Right atrium auricular region (tissue), 2 donors: ENCODE measurements at regions not wholly inside any gene's neighbourhood (a gene's known extent, or its start where the extent isn't known, plus 50 kb on each side); places are given as distances from the start of the nearest gene placed in this dataset.

Experiments
- DNase-seq: peaks from one replicate; pipeline ENCODE4 v3.0.0-alpha.2; 2019; ENCODE audit warnings: low spot score
- H3K27ac ChIP-seq, 2 donors: fragments of 200-600 bp; sonication (generic); 1 replicate in 1 of 2; 2 replicates in 1 of 2; pipeline ENCODE4 v1.5.1; 2016 to 2019
- H3K27me3 ChIP-seq, 2 donors: fragments of 200-600 bp; sonication (generic); one replicate each; pipeline versions ENCODE4 v1.5.1 to v1.6.0; 2017 to 2019
- H3K36me3 ChIP-seq: fragments of 200-600 bp; sonication (generic); one replicate; pipeline ENCODE4 v1.5.1; 2016
- H3K4me1 ChIP-seq, 2 donors: fragments of 200-600 bp; sonication (generic); one replicate each; pipeline versions ENCODE4 v1.5.1 to v1.6.0; 2017 to 2019
- H3K4me3 ChIP-seq, 2 donors: fragments of 200-600 bp; sonication (generic); 1 replicate in 1 of 2; 2 replicates in 1 of 2; pipeline ENCODE4 v1.5.1; 2017 to 2019; ENCODE audit warnings: mild to moderate bottlenecking in 1 of 2, moderate library complexity in 1 of 2
- H3K9me3 ChIP-seq, 2 donors: fragments of 200-600 bp; sonication (generic); one replicate each; pipeline ENCODE4 v1.5.1; 2019
- CTCF ChIP-seq, 2 donors: fragments of 200-600 bp; sonication (generic); IDR thresholded peaks; one replicate each; pipeline ENCODE4 v1.5.1; 2019; ENCODE audit warnings: antibody characterized with exemption in 2 of 2

GRCh38 chr3:170697131-170697530 lies 111.3 kb upstream of the SLC7A14 start:
- Histone ChIP-seq H3K36me3 (no peaks in the 10 kb centered on the region), H3K4me1 (peaks cover 0 to 11% of the 10 kb centered on the region in 2 donors), H3K9me3 (no peaks in the 10 kb centered on the region), H3K27ac (no peak overlapping the region), H3K27me3 (no peaks in the 10 kb centered on the region), H3K4me3 (no peak overlapping the region)
- no peak for DNase-seq
- no peak for TF ChIP-seq CTCF (IDR thresholded peaks at IDR 0.05)

- H3K36me3 ChIP-seq: no peaks in the 10 kb centered on the region
- TF ChIP-seq CTCF (IDR thresholded peaks at IDR 0.05): no peak
- H3K9me3 ChIP-seq: no peaks in the 10 kb centered on the region
- DNase-seq: no peak
- H3K4me1 ChIP-seq: peaks cover 0 to 11% of the 10 kb centered on the region in 2 donors
- no peak overlapping the region for H3K4me3 ChIP-seq
- H3K27ac ChIP-seq: no peak overlapping the region
- H3K27me3 ChIP-seq: no peaks in the 10 kb centered on the region
These were observed 109.7 kb upstream of the SLC7A14 start for GRCh38 chr3:170695486-170696064.

- H3K9me3 ChIP-seq: no peaks in the 10 kb centered on the region
- H3K4me1 ChIP-seq: peaks cover 0 to 1% of the 10 kb centered on the region in 2 donors
- H3K27ac ChIP-seq: no peak overlapping the region
- no peak for TF ChIP-seq CTCF (IDR thresholded peaks at IDR 0.05)
- no peaks in the 10 kb centered on the region for H3K36me3 ChIP-seq
- no peak overlapping the region for H3K4me3 ChIP-seq
- no peaks in the 10 kb centered on the region for H3K27me3 ChIP-seq
- DNase-seq: no peak
These were observed 106.8 kb upstream of the SLC7A14 start for GRCh38 chr3:170692720-170693119.

GRCh38 chr3:170690661-170690981 lies 104.7 kb upstream of the SLC7A14 start:
- DNase-seq: no peak
- no peaks in the 10 kb centered on the region for H3K36me3 ChIP-seq
- no peaks in the 10 kb centered on the region for H3K4me1 ChIP-seq
- H3K9me3 ChIP-seq: no peaks in the 10 kb centered on the region
- H3K27ac ChIP-seq: no peak overlapping the region
- TF ChIP-seq CTCF (IDR thresholded peaks at IDR 0.05): no peak
- H3K4me3 ChIP-seq: no peak overlapping the region
- H3K27me3 ChIP-seq: no peaks in the 10 kb centered on the region

- Histone ChIP-seq H3K4me3 (no peak overlapping the region), H3K9me3 (no peaks in the 10 kb centered on the region), H3K4me1 (no peaks in the 10 kb centered on the region), H3K27ac (no peak overlapping the region), H3K36me3 (no peaks in the 10 kb centered on the region), H3K27me3 (no peaks in the 10 kb centered on the region)
- peak; percentile 55 to 79 for TF ChIP-seq CTCF (IDR thresholded peaks at IDR 0.05)
- peak; percentile 67 for DNase-seq
These were observed 104.2 kb upstream of the SLC7A14 start for GRCh38 chr3:170689893-170690660.
